Erythroblast (primary cell): ENCODE measurements at regions not wholly inside any gene's neighbourhood (a gene's known extent, or its start where the extent isn't known, plus 50 kb on each side); places are given as distances from the start of the nearest gene placed in this dataset.

Experiments
- GATA1 ChIP-seq: IDR thresholded peaks from 2 replicates; pipeline ENCODE4 v1.6.1; 2011; ENCODE audit warnings: low read depth, mild to moderate bottlenecking, control low read depth, low read length, moderate library complexity
- POLR2A ChIP-seq: IDR thresholded peaks from 2 replicates; pipeline ENCODE4 v1.6.1; 2011; ENCODE audit warnings: mild to moderate bottlenecking, low read length

GRCh38 chr12:90020881-90021280 is 312.2 kb upstream of the ATP2B1 start:
- no peak for TF ChIP-seq POLR2A
- no peak for TF ChIP-seq GATA1
